ENCODE measurements at regions not wholly inside any gene's neighbourhood (a gene's known extent, or its start where the extent isn't known, plus 50 kb on each side); places are given as distances from the start of the nearest gene placed in this dataset.

- no peak overlapping the region for H3K4me3 ChIP-seq (ENCODE audit: insufficient read depth, low read depth, low read length)
- dilution Hi-C loops (cut with HindIII; ENCODE audit: low sequenced_read_pairs, unreplicated experiment) (no loop called here), intact Hi-C loops (cut with micrococcal nuclease) (no loop called here), in situ Hi-C loops (cut with MboI; ENCODE audit: low sequenced_read_pairs) (no loop called here)
- no peak overlapping the region for H2AFZ ChIP-seq (replicated peaks; ENCODE audit: low read length, poor library complexity)
- no peaks in the 10 kb centered on the region for H3K79me1 ChIP-seq (ENCODE audit: low read depth in 1 of 2, low read length in 2 of 2)
- H4K91ac ChIP-seq (ENCODE audit: insufficient read depth, low read depth, low read length): no peak overlapping the region
- peaks cover 2% of the 10 kb centered on the region; the same call in 1 of the 2 replicates for H3K9me3 ChIP-seq (ENCODE audit: control insufficient read depth, insufficient read depth, low read length)
- H3K9me1 ChIP-seq (ENCODE audit: insufficient read depth, low read length): no peaks in the 10 kb centered on the region
- H3K14ac ChIP-seq (replicated peaks; ENCODE audit: low read depth, low read length): no peak overlapping the region
- no peak overlapping the region for H2BK15ac ChIP-seq (ENCODE audit: low read depth, low read length)
- CTCF ChIA-PET: no interaction called here
- no peaks in the 10 kb centered on the region for H4K20me1 ChIP-seq (ENCODE audit: insufficient read depth, low read length)
- H3K4me1 ChIP-seq (ENCODE audit: control insufficient read depth, insufficient read depth, low read length): no peaks in the 10 kb centered on the region
- H3K56ac ChIP-seq (ENCODE audit: extremely low read depth, insufficient read depth, low read length): no peak overlapping the region
- ATAC-seq (ENCODE audit: low read depth) (no peak), DNase-seq (no peak)
- H3K27ac ChIP-seq (ENCODE audit: insufficient read depth, low read length): no peak overlapping the region
- TF ChIP-seq POLR2A (IDR thresholded peaks at IDR 0.05; ENCODE audit: low read depth, low read length) (no peak), CTCF (conservative IDR thresholded peaks at IDR 0.05; ENCODE audit: low read depth, low read length) (no peak), BHLHE40 (IDR thresholded peaks at IDR 0.05; ENCODE audit: low read depth, low read length) (no peak), CHD1 (IDR thresholded peaks at IDR 0.05; ENCODE audit: low read depth, low read length) (no peak), USF2 (IDR thresholded peaks at IDR 0.05; ENCODE audit: low read depth, low read length) (no peak), MAFK (IDR thresholded peaks at IDR 0.05; ENCODE audit: low read depth, low read length) (no peak), FOS (IDR thresholded peaks at IDR 0.05; ENCODE audit: low read depth, low read length) (no peak), MXI1 (IDR thresholded peaks at IDR 0.05; ENCODE audit: borderline replicate concordance, low read depth, low read length) (no peak), SMC3 (IDR thresholded peaks at IDR 0.05; ENCODE audit: low read depth, low read length) (no peak), RFX5 (IDR thresholded peaks at IDR 0.05; ENCODE audit: low read depth, low read length) (no peak), RAD21 (IDR thresholded peaks at IDR 0.05; ENCODE audit: low read length) (no peak), CEBPB (IDR thresholded peaks at IDR 0.05; ENCODE audit: low read depth, low read length) (no peak), RCOR1 (IDR thresholded peaks at IDR 0.05; ENCODE audit: insufficient replicate concordance, low read length) (no peak), MAZ (IDR thresholded peaks at IDR 0.05; ENCODE audit: borderline replicate concordance, low read depth, low read length) (no peak), NFE2L2 (IDR thresholded peaks at IDR 0.05; ENCODE audit: low read depth, low read length) (no peak)
- TF ChIP-seq, protein P1, sequence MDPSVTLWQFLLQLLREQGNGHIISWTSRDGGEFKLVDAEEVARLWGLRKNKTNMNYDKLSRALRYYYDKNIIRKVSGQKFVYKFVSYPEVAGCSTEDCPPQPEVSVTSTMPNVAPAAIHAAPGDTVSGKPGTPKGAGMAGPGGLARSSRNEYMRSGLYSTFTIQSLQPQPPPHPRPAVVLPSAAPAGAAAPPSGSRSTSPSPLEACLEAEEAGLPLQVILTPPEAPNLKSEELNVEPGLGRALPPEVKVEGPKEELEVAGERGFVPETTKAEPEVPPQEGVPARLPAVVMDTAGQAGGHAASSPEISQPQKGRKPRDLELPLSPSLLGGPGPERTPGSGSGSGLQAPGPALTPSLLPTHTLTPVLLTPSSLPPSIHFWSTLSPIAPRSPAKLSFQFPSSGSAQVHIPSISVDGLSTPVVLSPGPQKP (IDR thresholded peaks at IDR 0.05; ENCODE audit: borderline replicate concordance, low read depth, low read length): no peak
- H4K8ac ChIP-seq (ENCODE audit: low read depth in 2 of 2, low read length in 2 of 2): no peak overlapping the region
- H2BK5ac ChIP-seq (ENCODE audit: low read depth, low read length, poor library complexity, severe bottlenecking): no peak overlapping the region
- POLR2A ChIA-PET (ENCODE audit: unreplicated experiment): no interaction called here
- H3K23ac ChIP-seq (ENCODE audit: low read depth, low read length): no peak overlapping the region
- H3K9ac ChIP-seq (ENCODE audit: low read depth, low read length): no peak overlapping the region
- H3K36me3 ChIP-seq (ENCODE audit: control insufficient read depth, insufficient read depth, low read length): no peaks in the 10 kb centered on the region
- no TSS peak for BruUV-seq (replicated peaks)
- no peak overlapping the region for H2BK120ac ChIP-seq (ENCODE audit: low read depth, low read length)
- no peak overlapping the region for H2AK5ac ChIP-seq (ENCODE audit: low read depth, low read length)
- no peak overlapping the region for H3K4me2 ChIP-seq (ENCODE audit: low read depth, low read length)
- no peak overlapping the region for H2BK20ac ChIP-seq (ENCODE audit: low read depth, low read length)
- H2AK9ac ChIP-seq (replicated peaks; ENCODE audit: low read depth, low read length, poor library complexity): no peak overlapping the region
- H3K27me3 ChIP-seq (ENCODE audit: control insufficient read depth, insufficient read depth, low read length): no peaks in the 10 kb centered on the region
- no peak overlapping the region for H4K5ac ChIP-seq (ENCODE audit: low read depth, low read length)
- H3K18ac ChIP-seq (ENCODE audit: low read depth, low read length): no peak overlapping the region
- no CpG with 5 or more reads among the region's 4 CpGs for WGBS, 2 experiments (ENCODE audit: extremely low coverage in 2 of 2, insufficient read length in 1 of 2)
- no peak overlapping the region for H3K4ac ChIP-seq (ENCODE audit: low read depth, low read length)
Measured at GRCh38 chr9:29440449-29440848, 1867.2 kb upstream of the C9orf72 start.
